ENCODE measurements at regions not wholly inside any gene's neighbourhood (a gene's known extent, or its start where the extent isn't known, plus 50 kb on each side); places are given as distances from the start of the nearest gene placed in this dataset.
"Not testable (repeated sequence)": the region's sequence is repeated elsewhere in the genome, so short reads cannot be mapped to it uniquely, and the experiment has no call there.

DNA sequence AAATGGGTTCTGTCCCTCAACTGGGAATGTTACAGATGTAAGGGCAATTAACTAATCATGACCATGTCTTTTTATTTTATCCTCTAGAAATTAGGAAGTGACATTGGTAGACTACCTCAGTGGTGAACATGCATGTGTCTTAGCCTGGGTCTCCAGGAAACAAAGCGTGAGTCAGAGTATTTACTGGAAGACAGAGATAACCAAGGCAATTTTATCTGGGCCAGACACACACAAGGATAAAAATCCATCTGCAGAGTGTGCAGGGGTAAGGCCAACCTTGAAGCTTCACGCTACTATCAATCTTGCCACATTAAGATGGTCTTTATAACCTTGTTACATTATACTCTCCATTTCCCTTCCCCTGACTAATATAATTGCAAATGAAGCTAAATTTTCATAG, 487.5 kb downstream of the SUCLG1 start:
- no peak for DNase-seq

DNA sequence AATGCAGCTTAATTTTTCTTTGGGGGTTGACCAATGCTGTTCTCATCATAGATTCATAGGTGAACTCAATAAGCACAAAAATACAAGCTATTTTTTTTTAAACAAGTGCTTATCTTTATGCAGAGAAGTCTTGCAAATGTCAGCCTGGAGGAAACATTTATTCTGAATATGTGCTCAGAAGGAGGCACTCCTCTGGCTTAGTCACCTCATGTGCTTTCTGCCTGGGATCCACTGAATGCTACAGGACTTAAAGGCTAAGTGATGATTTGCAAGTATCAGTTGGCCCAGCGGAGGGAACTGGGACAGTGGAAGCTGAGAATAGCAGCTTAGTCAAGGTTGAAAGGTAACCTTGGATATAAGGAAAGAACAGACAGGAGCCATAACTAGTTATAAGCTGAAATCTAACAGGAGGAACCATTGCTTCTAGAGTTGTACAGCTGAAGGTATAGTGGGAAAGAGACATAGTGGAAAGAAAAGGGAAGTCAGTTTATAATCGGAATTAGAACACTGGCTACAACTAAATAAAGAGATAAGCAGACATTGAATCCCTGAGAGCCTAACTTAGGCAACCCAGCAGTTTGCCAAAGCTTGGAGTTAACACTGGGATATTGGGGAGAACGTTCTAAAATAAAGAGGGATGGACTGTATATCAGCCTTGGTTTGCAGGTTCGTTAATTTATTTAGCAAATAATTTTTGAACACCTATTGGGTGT, 488.7 kb downstream of the SUCLG1 start:
- no peak for DNase-seq

DNA sequence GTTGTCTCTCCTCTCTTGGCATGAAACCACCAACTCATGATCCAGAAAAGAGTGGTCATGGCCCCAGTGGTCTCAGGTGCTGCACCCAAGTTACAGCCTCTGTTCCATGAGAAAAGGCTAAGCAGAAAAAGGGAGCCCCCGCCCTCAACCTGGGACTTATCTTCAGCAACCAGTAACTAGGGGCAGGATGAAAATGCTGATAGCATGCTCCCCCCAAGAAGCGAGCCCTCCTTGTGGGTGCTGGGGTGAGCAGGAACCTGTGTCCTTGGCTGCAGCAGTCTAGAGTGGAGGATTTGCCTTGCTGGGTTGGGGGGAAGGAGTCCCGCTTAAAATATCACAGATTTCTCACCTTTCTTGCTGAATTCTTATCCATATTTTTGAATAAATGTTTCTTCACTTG, 490.0 kb downstream of the SUCLG1 start:
- no peak for DNase-seq

DNA sequence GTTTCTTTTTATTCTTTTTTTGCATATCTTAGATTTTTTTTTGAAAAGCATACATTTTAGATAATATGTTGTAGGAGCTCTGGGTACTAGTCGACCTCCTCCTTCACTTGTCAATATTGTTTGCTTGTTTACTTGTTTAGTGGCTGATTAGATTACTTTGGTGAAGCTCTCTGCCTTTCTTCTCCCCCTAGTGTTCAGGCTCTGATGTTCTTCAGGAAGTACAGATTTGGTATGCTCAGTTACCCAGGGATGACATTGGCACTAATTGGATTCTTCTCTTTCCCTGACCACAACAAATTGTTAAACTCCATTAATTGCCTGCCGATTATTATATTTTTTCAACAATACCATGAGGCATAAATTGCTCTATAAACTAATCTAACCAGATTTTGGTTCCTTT, 491.2 kb downstream of the SUCLG1 start:
- no peak for DNase-seq

DNA sequence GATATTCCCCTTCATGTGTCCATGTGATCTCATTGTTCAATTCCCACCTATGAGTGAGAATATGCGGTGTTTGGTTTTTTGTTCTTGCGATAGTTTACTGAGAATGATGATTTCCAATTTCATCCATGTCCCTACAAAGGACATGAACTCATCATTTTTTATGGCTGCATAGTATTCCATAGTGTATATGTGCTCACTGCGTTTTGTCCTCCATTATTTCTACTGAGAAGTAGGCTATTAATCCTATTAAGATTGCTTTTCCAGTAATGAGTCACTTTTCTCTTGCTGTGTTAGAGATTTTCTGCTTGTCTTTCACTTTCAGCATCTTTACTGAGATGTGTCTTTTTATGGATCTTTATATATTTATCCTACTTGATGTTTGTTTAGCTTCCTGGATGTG, 492.1 kb downstream of the SUCLG1 start:
- not testable (repeated sequence) for DNase-seq

DNA sequence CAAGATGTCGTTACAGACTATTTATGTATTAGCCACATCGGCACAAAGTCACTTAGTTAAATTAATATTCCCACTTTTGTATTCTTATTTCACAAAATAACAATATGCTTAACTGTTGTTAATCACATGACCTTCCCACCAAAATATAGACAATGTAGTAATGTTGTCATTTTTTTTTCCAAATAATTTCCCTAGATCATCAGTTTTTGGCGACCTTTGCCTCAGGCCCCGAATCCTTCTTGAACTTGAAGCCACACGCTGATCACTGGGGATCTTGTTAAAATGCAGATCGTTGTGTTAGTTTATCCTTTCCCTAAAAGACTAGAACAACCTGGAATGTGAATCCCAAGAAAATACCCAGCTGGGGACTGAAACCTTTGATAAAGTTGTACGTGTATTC, 497.6 kb downstream of the SUCLG1 start:
- DNase-seq = no peak

DNA sequence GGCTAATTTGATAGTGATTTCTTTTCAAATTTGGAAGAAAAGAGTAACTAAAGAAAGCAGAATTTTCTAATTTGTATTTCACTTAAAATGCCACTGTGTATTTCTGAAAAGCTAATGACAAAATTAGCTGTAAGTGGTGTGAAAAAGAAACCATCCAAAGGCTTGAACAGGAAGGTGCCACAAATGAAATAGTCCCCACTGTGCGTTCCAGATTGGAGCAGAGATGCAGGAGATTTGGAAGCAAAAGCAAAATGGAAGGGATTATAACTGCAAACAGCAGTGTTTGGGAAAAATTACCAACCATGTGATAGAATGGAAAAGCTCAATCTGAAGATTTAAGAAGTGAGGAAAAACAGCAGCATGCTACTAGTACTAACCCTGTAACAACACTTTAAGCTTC, 498.7 kb downstream of the SUCLG1 start:
- no peak for DNase-seq

DNA sequence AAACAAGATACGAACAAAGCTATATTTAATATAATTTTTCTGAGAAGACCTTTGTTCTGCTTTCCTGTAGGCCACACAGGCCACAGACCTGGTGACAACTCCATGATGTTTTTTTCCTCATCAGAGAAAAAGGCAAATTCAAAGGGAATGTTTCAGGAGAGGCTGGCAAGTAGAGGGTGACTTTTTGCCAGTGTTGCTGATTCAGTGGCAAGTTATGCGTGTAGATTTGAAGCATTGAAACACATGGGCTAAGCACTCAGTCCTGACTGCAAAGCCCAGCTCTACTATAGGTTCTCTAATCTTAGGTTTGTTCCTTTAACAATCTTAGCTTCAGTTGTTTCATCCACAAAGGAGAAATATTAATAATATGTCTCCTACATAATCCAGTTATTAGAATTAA, 499.8 kb downstream of the SUCLG1 start:
- DNase-seq = no peak

DNA sequence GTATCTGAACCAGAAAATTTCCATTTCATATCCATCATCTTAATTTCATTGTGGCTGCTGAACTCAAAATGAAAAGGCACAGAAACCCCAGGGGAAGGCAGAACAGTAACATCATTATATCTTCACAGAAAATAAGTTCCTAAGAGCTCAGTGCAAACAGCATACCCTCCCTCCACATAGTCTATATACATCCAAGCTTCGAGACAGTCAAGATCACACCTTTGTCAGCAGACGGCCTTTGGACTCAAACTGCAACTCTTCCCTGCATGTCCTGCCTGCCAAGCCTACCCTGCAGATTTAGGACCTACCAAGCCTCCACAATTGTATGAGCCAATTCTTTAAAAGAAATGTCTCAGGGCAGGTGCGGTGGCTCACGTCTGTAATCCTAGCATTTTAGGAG, 502.1 kb downstream of the SUCLG1 start:
- no peak for DNase-seq

DNA sequence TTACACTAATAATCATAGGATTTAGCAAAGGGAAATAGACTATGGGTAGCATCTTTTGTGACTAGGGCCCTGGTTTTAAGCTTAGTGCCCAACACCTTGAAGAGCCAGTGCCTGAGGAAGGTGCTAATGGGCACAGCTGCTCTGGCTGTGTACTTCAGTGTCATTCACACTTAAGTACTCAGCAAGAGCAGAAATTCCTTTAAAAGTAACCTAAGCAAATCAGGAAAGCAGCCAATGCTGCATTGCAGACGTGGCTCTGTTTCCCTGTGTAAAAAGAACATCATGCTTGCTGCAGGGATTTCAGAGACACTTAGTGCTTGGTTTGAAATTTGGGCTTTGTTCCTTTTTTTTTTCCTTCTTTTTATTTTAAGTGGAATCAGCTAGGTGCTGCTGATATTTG, 505.4 kb downstream of the SUCLG1 start:
- DNase-seq = no peak

DNA sequence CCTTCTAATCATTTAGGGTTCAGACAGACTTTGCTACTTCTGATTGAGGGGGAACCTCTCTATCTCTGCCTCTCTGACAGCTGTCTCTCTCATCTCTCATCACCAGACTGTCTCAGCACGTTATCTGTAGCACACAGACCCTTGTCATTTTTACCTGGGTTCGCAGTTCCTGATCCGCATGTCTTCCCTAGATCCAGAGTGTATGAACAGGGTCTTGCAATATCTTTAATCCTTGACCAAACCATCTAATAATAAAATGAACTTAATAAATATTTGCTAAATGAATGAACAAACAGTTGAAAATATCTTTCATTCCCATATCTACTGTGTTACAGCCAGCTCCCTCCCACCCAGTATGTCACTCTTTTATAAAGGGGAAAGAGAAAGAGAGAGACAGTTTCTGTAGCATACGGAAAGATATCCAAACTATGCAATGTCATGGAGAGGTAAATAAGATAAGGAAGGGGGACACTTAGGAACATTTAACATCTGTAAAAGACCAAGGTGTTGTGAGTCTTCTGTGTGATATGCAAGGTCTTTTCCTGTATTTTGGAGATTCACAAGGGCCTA, 507.6 kb downstream of the SUCLG1 start:
- no peak for DNase-seq

DNA sequence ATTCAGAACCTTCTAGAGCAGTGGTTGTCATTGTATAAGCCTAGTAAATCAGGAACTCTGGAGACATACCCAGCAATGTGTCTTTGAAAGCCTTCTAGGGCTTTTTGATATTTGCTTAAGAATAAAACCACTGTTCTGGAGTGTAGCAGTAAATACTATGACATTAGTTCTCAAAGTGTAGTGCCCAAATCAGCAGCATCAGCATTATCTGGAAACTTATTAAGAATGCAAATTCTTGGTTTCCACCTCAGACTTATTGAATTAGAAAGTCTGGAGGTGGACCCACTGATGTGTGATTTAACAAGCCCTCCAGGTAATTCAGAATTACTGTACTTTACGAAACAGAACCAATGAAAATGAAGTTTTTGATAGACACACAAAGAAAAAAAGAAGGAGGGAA, 509.7 kb downstream of the SUCLG1 start:
- no peak for DNase-seq

DNA sequence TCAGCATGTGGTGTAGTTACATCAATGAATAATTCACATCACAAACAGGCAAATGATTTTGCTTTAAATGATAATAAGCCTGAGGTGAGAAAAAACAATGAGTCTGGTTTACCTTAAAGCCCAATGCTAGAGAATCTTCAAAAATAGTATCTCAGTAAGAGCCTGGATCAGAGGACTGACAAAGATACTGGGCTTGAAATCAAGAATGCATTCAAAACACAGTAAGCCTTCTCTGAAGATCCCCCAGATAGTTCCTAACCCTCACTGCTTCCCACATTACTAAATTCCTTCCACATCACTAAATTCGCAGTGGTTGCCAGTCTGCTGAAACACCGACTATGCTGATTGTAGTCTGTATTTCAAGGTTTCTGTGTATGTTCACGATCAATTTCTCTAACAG, 514.9 kb downstream of the SUCLG1 start:
- DNase-seq = no peak

DNA sequence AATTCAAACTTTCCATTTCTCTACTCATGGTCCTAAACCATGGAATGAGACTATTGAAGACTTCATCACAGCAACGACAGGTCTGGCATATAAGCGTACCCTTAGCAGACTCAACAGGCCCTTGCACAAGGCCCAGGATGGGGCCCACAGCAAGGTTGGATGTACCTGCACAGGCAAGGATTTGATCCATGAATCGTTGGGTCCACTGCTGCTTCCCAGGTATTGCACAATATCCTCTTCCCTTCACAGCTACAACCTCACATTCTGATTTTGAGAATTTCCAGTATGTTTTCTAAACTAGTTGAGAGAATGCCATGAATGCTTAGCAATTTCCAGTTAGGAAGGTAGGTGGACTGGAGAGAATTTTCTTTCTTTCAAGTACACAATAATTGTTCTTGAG, 515.8 kb downstream of the SUCLG1 start:
- no peak for DNase-seq

DNA sequence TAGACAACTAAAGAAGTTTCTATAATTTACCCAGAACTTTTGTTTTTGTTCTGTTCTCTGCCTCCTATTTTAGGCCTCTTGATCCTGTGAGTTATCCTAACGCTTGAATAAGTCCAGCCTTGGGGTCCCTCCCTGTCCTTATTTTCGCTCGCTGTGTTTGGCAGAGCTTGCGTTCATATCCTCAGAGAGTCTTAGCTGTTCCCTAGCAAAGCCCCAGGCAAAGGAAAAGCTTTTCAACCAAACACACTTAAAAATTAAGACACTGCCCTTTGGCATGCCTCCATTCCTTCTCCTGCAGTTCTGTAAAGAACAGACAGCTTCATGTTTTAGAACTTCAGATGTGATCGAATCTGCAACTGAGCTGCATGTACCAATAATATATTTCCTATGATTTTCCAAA, 517.2 kb downstream of the SUCLG1 start:
- no peak for DNase-seq

DNA sequence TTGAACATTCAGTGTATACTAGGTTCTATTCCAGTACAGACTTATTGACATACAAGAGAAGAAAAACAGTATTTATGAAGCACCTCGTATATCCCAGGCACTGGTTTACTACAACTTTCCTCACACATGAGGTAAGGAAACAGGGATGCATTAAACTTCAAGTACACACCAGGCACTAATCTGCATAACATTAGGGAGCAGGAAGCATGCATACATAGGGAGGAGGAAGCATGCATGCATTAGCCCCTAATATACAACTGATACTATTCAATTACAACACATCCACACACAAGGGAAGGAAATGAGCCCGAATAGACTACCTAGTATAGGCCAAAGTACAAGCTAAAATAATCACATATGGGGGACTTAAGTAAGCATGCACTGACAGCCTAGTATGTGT, 525.3 kb downstream of the SUCLG1 start:
- no peak for DNase-seq

DNA sequence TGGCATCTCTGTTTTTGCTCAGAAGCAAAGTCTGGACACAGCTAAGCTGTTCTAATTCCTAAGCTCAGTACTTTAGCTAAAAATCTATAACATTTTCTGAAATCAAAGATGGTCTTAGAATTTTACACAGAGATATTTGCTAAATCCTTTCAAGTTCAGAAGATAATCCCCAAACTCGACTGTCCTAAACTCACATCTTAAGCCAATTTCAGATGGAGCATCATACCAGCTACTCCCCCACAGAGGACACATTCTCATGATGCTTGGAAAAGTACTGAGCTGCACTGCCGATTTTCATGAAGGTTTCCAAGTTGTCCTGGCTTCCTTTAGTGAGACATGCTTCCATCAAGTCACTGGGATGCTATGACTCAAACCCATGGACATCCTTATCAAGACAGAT, 535.5 kb downstream of the SUCLG1 start:
- no peak for DNase-seq

DNA sequence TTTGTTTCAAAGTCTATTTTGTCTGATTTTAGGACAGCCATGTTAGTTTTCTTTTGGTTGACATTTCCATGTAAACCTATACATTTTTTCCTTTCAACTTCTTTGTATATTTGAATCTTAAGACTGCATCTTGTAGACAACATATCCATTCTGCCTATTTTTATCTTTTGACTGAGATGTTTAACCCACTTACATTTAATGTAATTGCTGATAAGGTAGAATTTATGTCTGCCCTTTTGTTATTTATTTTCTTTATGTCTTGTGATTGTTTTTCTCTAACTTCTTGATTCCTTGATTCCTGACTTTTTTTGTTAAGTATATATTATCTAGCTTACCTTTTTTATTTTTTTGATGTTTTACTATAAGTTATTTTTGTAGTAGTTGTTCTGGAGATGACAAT, 542.5 kb downstream of the SUCLG1 start:
- DNase-seq = no peak

DNA sequence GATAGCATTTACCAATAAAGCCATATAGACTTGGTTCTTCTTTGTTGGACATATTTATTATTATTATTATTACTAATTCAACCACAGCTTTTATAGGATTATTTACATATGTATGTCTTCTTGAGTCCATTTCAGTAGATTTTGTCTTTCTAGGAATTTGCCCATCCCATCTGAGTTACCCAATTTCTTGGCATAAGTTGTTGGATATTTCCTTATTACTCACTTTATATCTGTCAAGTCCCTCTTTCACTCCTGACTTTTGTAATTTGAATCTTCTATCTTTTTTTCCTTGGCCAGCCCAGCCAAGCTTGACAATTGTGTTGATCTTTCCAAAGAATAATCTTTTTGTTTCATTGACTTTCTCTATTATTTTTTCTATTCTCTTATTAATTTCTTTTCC, 543.7 kb downstream of the SUCLG1 start:
- no peak for DNase-seq

DNA sequence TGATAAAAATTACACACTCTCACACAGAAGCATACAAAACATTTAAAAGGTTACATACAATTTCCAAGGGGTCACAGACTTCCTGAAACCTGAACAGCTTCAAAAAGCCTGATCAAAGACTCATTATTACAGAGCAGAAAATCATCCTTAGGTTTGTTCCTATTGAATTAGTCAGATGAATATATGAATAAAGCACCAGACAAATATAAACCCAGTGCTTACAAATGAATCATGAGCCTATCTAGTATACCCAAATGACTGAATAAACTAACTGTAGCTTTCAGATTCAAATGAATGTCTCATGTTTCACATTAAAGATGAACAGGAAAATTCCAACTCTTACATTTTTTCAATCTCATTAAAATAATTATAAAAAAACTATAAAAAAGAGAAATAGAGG, 550.3 kb downstream of the SUCLG1 start:
- DNase-seq = no peak

DNA sequence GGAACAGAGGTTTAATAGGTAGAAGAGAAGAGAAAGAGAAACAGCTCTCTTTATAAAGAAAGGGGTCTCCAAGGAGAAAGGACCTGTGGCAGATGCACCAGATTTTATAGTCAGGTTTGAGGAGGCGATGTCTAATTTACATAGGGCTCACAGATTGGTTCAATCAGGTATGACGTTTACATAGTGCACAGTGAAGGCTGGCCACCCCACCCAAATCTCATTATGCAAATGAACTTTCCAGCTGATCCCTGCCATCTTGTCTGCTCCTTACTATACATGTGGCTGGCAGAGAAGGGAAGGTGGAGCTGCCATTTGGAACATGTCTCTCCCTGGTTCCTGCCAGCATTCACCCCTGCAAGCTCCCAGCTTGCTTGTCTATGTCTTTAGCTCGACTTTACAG, 557.8 kb downstream of the SUCLG1 start:
- no peak for DNase-seq

DNA sequence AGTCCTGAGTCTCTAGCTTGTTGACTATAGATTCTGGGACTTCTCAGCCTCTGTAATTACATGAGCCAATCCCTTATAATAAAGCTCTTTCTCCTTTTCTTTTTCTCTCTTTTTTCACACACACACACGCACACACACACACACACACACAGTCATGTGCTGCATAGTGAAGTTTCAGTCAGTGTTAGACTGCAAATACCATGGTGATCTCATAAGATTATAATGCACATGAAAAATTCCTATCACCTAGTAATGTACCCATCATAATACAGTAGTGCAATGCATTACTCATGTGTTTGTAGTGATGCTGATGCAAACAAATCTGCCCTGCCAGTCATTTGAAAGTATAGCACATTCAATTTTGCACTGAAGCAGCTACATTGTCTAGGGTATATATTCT, 558.2 kb downstream of the SUCLG1 start:
- no peak for DNase-seq

DNA sequence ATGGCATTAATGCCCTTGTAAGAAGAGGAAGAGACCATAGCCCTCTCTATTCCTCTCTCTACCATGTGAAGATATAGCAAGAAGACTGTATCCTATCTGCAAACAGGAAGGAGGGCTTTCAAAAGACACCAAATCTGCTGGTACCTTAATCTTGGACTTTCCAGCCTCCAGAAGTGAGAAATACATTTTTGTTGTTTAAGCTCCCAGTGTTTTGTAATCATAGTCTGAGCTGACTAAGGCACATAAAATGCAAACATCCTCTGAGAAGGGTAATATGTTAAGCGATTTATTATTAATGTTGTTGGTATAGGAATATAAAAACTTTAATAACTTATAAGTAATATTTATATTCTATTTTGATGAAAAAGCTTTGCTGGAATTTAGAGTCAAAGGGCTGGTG, 559.8 kb downstream of the SUCLG1 start:
- DNase-seq = no peak

DNA sequence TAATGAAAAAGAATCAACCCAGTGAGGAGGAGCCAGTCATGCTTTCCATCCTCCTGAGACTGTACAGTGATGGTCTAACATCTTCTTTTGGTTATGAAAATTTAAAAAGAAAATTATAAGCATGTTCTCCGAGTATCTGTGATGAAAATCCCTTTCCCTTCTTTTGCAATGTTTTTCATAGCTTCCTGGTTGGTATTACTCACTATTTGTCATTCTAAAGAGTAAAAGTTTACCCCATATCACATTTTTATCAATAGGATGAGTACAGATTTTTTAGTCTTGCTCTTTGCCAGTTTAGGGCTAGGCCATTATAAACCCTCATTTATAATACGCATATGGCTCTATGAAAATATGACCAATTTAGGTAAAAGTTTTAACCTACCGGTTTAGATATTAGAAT, 564.1 kb downstream of the SUCLG1 start:
- DNase-seq = no peak

All from amygdala (tissue), 56 donors.